ENCODE measurements at regions not wholly inside any gene's neighbourhood (a gene's known extent, or its start where the extent isn't known, plus 50 kb on each side); places are given as distances from the start of the nearest gene placed in this dataset.

GRCh38 chr13:105658431-105658830 is 877.0 kb downstream of the EFNB2 start:
- Histone ChIP-seq H3K79me2 (ENCODE audit: control insufficient read depth in 1 of 2, insufficient read depth in 2 of 2, low read length in 2 of 2) (no peaks in the 10 kb centered on the region), H3K14ac (ENCODE audit: insufficient read length) (no peak overlapping the region), H3K27me3 (replicated peaks in 1 of 4; ENCODE audit: control insufficient read depth in 3 of 4, extremely low read depth in 1 of 4, insufficient read depth in 3 of 4, low read length in 3 of 4) (no peaks in the 10 kb centered on the region), H3K9ac (replicated peaks in 1 of 4; ENCODE audit: extremely low read depth in 1 of 4, low read depth in 3 of 4, low read length in 3 of 4) (no peak overlapping the region), H3K4me1 (replicated peaks in 1 of 4; ENCODE audit: control insufficient read depth in 3 of 4, insufficient read depth in 4 of 4, low read length in 3 of 4) (no peaks in the 10 kb centered on the region), H4K8ac (ENCODE audit: extremely low read depth, insufficient read depth, low read length) (no peak overlapping the region), H3K9me3 (ENCODE audit: insufficient read depth in 2 of 2, low read depth in 1 of 2, low read length in 1 of 2) (no peaks in the 10 kb centered on the region), H3K27ac (ENCODE audit: low read depth, low read length) (no peak overlapping the region), H3K4me3 (ENCODE audit: extremely low read depth in 1 of 4, insufficient read depth in 2 of 4, low read depth in 3 of 4, low read length in 4 of 4) (no peak overlapping the region), H2BK15ac (ENCODE audit: low read length) (no peak overlapping the region), H3K56ac (replicated peaks; ENCODE audit: insufficient read length, low read depth, low read length) (no peak overlapping the region), H3K4me2 (ENCODE audit: insufficient read depth in 1 of 2, low read depth in 2 of 2, low read length in 2 of 2) (no peak overlapping the region), H2AFZ (ENCODE audit: low read length) (no peak overlapping the region), H2BK5ac (ENCODE audit: low read depth, low read length) (no peak overlapping the region), H2BK12ac (ENCODE audit: low read depth, low read length) (no peak overlapping the region), H3K79me1 (ENCODE audit: low read depth, low read length) (no peaks in the 10 kb centered on the region), H4K5ac (ENCODE audit: insufficient read length, low read depth, low read length) (no peak overlapping the region), H3K4ac (replicated peaks; ENCODE audit: insufficient read length, low read depth, low read length) (no peak overlapping the region), H3K18ac (ENCODE audit: extremely low read depth, low read length) (no peak overlapping the region), H4K91ac (replicated peaks; ENCODE audit: insufficient read length, low read length) (no peak overlapping the region), H2BK120ac (replicated peaks; ENCODE audit: low read depth, low read length) (no peak overlapping the region), H3K23me2 (ENCODE audit: low read depth, low read length) (no peaks in the 10 kb centered on the region), H4K20me1 (replicated peaks in 1 of 2; ENCODE audit: control insufficient read depth in 1 of 2, insufficient read depth in 2 of 2, low read length in 2 of 2) (no peaks in the 10 kb centered on the region), H3K23ac (ENCODE audit: insufficient read length) (no peak overlapping the region), H2AK5ac (ENCODE audit: low read depth, low read length) (no peak overlapping the region), H2BK20ac (ENCODE audit: low read length) (no peak overlapping the region), H3K36me3 (ENCODE audit: control insufficient read depth in 2 of 4, insufficient read depth in 4 of 4, low read length in 3 of 4) (no peaks in the 10 kb centered on the region)
- no peak for DNase-seq (ENCODE audit: low read depth in 1 of 2, low spot score in 2 of 2)
- WGBS, 2 experiments (ENCODE audit: extremely low coverage in 1 of 2, insufficient coverage in 1 of 2, insufficient read length in 1 of 2, insufficient replicate concordance in 2 of 2, low coverage in 1 of 2, low lambda C conversion rate in 2 of 2, missing lambda C conversion rate in 1 of 2): 84% methylated on average over 3 of the region's 3 CpGs; no CpG with 5 or more reads in 1 of the 2 experiments
- TF ChIP-seq RNF2 (IDR thresholded peaks at IDR 0.05; ENCODE audit: borderline replicate concordance, low read depth, low read length, missing control alignments, poor library complexity, severe bottlenecking) (no peak), CREB1 (IDR thresholded peaks at IDR 0.05) (no peak), CTCF (IDR thresholded peaks at IDR 0.05; ENCODE audit: control extremely low read depth in 1 of 3, insufficient read depth in 1 of 3, low read depth in 1 of 3, low read length in 3 of 3) (no peak), MAFK (IDR thresholded peaks at IDR 0.05; ENCODE audit: low read depth, low read length) (no peak), CTBP2 (IDR thresholded peaks at IDR 0.05; ENCODE audit: borderline replicate concordance, insufficient read depth, insufficient read length, low read length) (no peak), GABPA (IDR thresholded peaks at IDR 0.05; ENCODE audit: borderline replicate concordance, insufficient read depth, low read length) (no peak), CBX5 (IDR thresholded peaks at IDR 0.05; ENCODE audit: low read depth, low read length) (no peak), SIN3A (conservative IDR thresholded peaks at IDR 0.05 in 1 of 2, IDR thresholded peaks at IDR 0.05 in 1 of 2; ENCODE audit: low read depth in 1 of 2, low read length in 2 of 2) (no peak)
- POLR2A ChIA-PET (ENCODE audit: partially characterized antibody): no interaction called here
- CTCF ChIA-PET (ENCODE audit: partially characterized antibody): interaction anchor here (0.8 kb wide), 1 partner anchor 802 kb away, joined by 3 read pairs; no protein-coding TSS in a partner anchor
- FAIRE-seq: no peak
